ENCODE measurements at regions not wholly inside any gene's neighbourhood (a gene's known extent, or its start where the extent isn't known, plus 50 kb on each side); places are given as distances from the start of the nearest gene placed in this dataset.

DNA sequence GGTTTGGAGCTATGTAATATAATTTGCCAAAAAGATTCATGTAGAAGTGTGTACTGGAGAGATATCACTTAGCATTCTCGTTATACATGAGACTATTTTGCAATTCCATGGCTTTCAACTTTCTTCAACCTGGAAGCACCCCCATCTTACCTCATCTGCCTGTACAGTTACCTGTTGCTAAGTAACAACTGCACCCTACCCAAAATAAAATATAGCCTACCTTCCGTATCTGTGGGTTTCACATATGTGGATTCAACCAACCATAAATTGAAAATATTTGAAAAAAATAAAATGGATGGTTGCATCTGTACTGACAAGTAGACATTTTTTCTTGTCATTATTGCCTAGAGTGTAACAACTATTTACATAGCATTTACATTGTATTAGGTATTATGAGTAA, 278.3 kb downstream of the PPP1R2C start:
- TF ChIP-seq EZH2 (IDR thresholded peaks at IDR 0.05) (no peak), EZH2phosphoT487 (IDR thresholded peaks at IDR 0.05) (no peak)
- TF ChIP-seq, protein P1, sequence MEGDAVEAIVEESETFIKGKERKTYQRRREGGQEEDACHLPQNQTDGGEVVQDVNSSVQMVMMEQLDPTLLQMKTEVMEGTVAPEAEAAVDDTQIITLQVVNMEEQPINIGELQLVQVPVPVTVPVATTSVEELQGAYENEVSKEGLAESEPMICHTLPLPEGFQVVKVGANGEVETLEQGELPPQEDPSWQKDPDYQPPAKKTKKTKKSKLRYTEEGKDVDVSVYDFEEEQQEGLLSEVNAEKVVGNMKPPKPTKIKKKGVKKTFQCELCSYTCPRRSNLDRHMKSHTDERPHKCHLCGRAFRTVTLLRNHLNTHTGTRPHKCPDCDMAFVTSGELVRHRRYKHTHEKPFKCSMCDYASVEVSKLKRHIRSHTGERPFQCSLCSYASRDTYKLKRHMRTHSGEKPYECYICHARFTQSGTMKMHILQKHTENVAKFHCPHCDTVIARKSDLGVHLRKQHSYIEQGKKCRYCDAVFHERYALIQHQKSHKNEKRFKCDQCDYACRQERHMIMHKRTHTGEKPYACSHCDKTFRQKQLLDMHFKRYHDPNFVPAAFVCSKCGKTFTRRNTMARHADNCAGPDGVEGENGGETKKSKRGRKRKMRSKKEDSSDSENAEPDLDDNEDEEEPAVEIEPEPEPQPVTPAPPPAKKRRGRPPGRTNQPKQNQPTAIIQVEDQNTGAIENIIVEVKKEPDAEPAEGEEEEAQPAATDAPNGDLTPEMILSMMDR (IDR thresholded peaks at IDR 0.05): no peak
